Left hindlimb (tissue), 1 donor: ENCODE measurements at regions not wholly inside any gene's neighbourhood (a gene's known extent, or its start where the extent isn't known, plus 50 kb on each side); places are given as distances from the start of the nearest gene placed in this dataset.

Experiments used
- DNase-seq: peaks from one replicate; pipeline ENCODE4 v3.0.0-alpha.2; 2018

GRCh38 chr2:120829633-120830025, 94.0 kb downstream of the GLI2 start:
- peak; percentile 6 for DNase-seq

- peak; percentile 14 for DNase-seq
Observed at GRCh38 chr2:120830096-120830830, 94.6 kb downstream of the GLI2 start.

GRCh38 chr2:120831086-120831485, 95.4 kb downstream of the GLI2 start:
- DNase-seq, result peak; percentile 20

GRCh38 chr2:120831891-120832290, 96.2 kb downstream of the GLI2 start:
- DNase-seq, result peak; percentile 20

- DNase-seq, result peak; percentile 18
Observed at GRCh38 chr2:120832296-120833070, 96.8 kb downstream of the GLI2 start.

GRCh38 chr2:120833127-120833675, 97.5 kb downstream of the GLI2 start:
- DNase-seq, result peak; percentile 11

GRCh38 chr2:120834206-120834605, 98.5 kb downstream of the GLI2 start:
- peak; percentile 28 for DNase-seq

GRCh38 chr2:120836281-120836680, 100.6 kb downstream of the GLI2 start:
- DNase-seq, result no peak

GRCh38 chr2:120840795-120841487, 105.3 kb downstream of the GLI2 start:
- peak; percentile 39 for DNase-seq

GRCh38 chr2:120842456-120843439, 107.1 kb downstream of the GLI2 start:
- DNase-seq, result no peak

GRCh38 chr2:120844070-120844738, 108.5 kb downstream of the GLI2 start:
- no peak for DNase-seq

GRCh38 chr2:120845277-120845676, 109.6 kb downstream of the GLI2 start:
- DNase-seq, result peak; percentile 84

GRCh38 chr2:120846406-120847095, 110.9 kb downstream of the GLI2 start:
- DNase-seq, result peak; percentile 22

- DNase-seq, result peak; percentile 79
Observed at GRCh38 chr2:120847700-120848321, 112.1 kb downstream of the GLI2 start.

GRCh38 chr2:120849278-120849677, 113.6 kb downstream of the GLI2 start:
- peak; percentile 8 for DNase-seq

- DNase-seq, result peak; percentile 22
Observed at GRCh38 chr2:120850551-120850950, 114.9 kb downstream of the GLI2 start.

GRCh38 chr2:120851116-120851773, 115.6 kb downstream of the GLI2 start:
- DNase-seq, result peak; percentile 22

GRCh38 chr2:120852200-120852815, 116.6 kb downstream of the GLI2 start:
- DNase-seq, result peak; percentile 36
